ENCODE measurements at regions not wholly inside any gene's neighbourhood (a gene's known extent, or its start where the extent isn't known, plus 50 kb on each side); places are given as distances from the start of the nearest gene placed in this dataset.

- no peak for DNase-seq
Observed at GRCh38 chr12:110995615-110996014, 75.2 kb upstream of the MYL2 start.

GRCh38 chr12:110995016-110995415, 74.6 kb upstream of the MYL2 start:
- no peak for DNase-seq

- no peak for DNase-seq
Observed at GRCh38 chr12:110993434-110993833, 73.1 kb upstream of the MYL2 start.

- no peak for DNase-seq
Observed at GRCh38 chr12:110992909-110993308, 72.5 kb upstream of the MYL2 start.

- DNase-seq: no peak
Observed at GRCh38 chr12:110983811-110984210, 63.4 kb upstream of the MYL2 start.

- no peak for DNase-seq
Observed at GRCh38 chr12:110972866-110973265, 52.5 kb upstream of the MYL2 start.

GRCh38 chr12:110971936-110972335, 51.6 kb upstream of the MYL2 start:
- DNase-seq: no peak

- no peak for DNase-seq
Observed at GRCh38 chr12:110971189-110971920, 51.0 kb upstream of the MYL2 start.
